ENCODE measurements at regions not wholly inside any gene's neighbourhood (a gene's known extent, or its start where the extent isn't known, plus 50 kb on each side); places are given as distances from the start of the nearest gene placed in this dataset.

DNA sequence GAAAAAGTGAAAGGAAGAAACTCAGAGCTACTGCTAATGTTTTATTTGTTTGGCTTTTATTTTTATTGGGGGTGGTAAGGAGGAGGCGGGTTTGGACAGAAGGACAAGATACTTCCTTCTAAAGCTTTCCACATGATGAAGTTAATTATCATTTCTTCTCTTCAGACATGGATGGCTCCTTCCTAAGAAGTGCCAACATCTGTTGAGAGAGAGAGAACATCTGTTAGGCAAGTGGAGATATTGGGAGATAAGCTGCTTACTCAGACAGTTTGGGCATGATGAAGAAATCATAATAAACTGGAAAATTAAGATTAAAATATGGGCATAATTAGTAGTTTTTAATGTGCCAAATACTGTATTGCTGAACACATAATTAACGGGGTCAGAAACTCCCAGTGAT, 535.7 kb upstream of the INTU start:
- H3K27ac ChIP-seq (ENCODE audit: insufficient read depth, low read depth, low read length) = no peak overlapping the region
- DNase-seq (ENCODE audit: low read depth, low spot score) (no peak), FAIRE-seq (no peak)
- TF ChIP-seq FOS (IDR thresholded peaks at IDR 0.05; ENCODE audit: borderline replicate concordance, insufficient read depth, low read length) = no peak
- no peak for TF ChIP-seq JUN (IDR thresholded peaks at IDR 0.05; ENCODE audit: borderline replicate concordance, insufficient read depth, insufficient read length, low read depth)
- no peak for TF ChIP-seq EZH2 (IDR thresholded peaks at IDR 0.05; ENCODE audit: borderline replicate concordance, low read depth, low read length, severe bottlenecking)
- TF ChIP-seq POLR2A (IDR thresholded peaks at IDR 0.05; ENCODE audit: low read depth, low read length) = no peak
- no peak for TF ChIP-seq POLR2AphosphoS5 (IDR thresholded peaks at IDR 0.05; ENCODE audit: insufficient read depth, low read depth, low read length)
- no peak for TF ChIP-seq MYC (IDR thresholded peaks at IDR 0.05; ENCODE audit: low read depth, low read length)
- TF ChIP-seq GATA2 (IDR thresholded peaks at IDR 0.05; ENCODE audit: insufficient read depth, insufficient read length, low read depth, low read length) = no peak
- TF ChIP-seq, protein P1, sequence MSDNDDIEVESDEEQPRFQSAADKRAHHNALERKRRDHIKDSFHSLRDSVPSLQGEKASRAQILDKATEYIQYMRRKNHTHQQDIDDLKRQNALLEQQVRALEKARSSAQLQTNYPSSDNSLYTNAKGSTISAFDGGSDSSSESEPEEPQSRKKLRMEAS (IDR thresholded peaks at IDR 0.05; ENCODE audit: insufficient read depth, insufficient read length) = no peak
- TF ChIP-seq CTCF (IDR thresholded peaks at IDR 0.05; ENCODE audit: extremely low read depth in 1 of 2, insufficient read depth in 1 of 2, low read depth in 1 of 2, low read length in 2 of 2) = no peak
- intact Hi-C loops (cut with micrococcal nuclease) (no loop called here), dilution Hi-C loops (cut with MboI; ENCODE audit: extremely low pct_ligation_motif_present, low sequenced_read_pairs) (no loop called here)
- CTCF ChIA-PET = no interaction called here
- no peaks in the 10 kb centered on the region for H4K20me1 ChIP-seq (replicated peaks; ENCODE audit: control insufficient read depth, extremely low read depth, insufficient read depth, low read length)
- POLR2A ChIA-PET = no interaction called here
- H3K9me1 ChIP-seq (replicated peaks; ENCODE audit: control insufficient read depth, extremely low read depth, insufficient read depth, low read length) = no peaks in the 10 kb centered on the region
- H2AFZ ChIP-seq (ENCODE audit: low read depth, low read length) = no peak overlapping the region
- no peaks in the 10 kb centered on the region for H3K36me3 ChIP-seq (ENCODE audit: control insufficient read depth in 2 of 2, extremely low read depth in 1 of 2, insufficient read depth in 2 of 2, low read length in 2 of 2)
- H3K27me3 ChIP-seq (ENCODE audit: control insufficient read depth in 2 of 2, insufficient read depth in 2 of 2, low read length in 2 of 2) = no peaks in the 10 kb centered on the region
- H3K4me1 ChIP-seq (ENCODE audit: control insufficient read depth, extremely low read depth, insufficient read depth, low read length) = no peaks in the 10 kb centered on the region
- H3K4me3 ChIP-seq (replicated peaks in 1 of 3; ENCODE audit: insufficient read depth in 1 of 3, low read depth in 1 of 3, low read length in 3 of 3) = no peak overlapping the region
- H3K9ac ChIP-seq (replicated peaks; ENCODE audit: extremely low read depth, insufficient read depth, low read length) = no peak overlapping the region
- no peaks in the 10 kb centered on the region for H3K79me2 ChIP-seq (ENCODE audit: control insufficient read depth, insufficient read depth, low read length)
- no peaks in the 10 kb centered on the region for H3K9me3 ChIP-seq (replicated peaks; ENCODE audit: control insufficient read depth, insufficient read depth, low read length)
- H3K4me2 ChIP-seq (ENCODE audit: insufficient read depth, low read length) = no peak overlapping the region
- no TSS peak for BruUV-seq (replicated peaks)
